ENCODE measurements at regions not wholly inside any gene's neighbourhood (a gene's known extent, or its start where the extent isn't known, plus 50 kb on each side); places are given as distances from the start of the nearest gene placed in this dataset.

DNA sequence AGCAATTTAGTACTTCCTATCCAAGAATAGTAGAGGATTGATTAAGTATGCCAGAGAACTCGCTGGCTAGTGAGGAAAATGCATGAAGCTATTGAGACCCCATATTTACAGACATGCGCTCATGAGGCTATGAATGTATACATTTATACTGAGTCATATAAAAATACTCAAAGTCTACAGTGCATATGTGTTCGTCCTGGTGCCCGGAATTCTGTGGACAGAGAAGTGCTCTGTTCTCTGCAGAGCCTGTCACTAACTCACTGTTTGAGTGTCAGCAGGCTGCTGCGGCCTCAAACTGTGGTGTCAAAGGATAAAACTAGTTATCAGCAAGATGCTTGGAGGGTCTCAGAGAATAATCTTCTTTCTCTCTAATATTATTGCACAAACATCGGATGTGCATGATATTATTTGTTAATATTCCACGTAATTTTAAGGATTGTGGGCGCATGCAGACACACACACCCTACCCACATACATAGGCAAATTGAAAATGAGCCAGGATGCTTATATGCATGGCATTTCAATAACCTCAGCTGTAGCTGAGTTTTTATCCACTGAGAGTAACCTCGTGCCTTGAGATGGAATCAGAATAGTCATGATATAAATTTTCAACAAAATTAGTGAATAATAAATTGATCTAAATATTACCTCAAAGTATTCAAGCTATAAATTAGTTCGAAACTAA lies 50.0 kb upstream of the TSC22D2 start:
- H3K27ac ChIP-seq, result no peak overlapping the region
- intact Hi-C loops (cut with DNase I), result no loop called here

GRCh38 chr3:150357140-150357539 lies 51.0 kb upstream of the TSC22D2 start:
- Histone ChIP-seq H3K9me3 (no peaks in the 10 kb centered on the region), H3K27ac (no peak overlapping the region), H3K4me1 (no peaks in the 10 kb centered on the region), H3K36me3 (no peaks in the 10 kb centered on the region), H3K4me3 (no peak overlapping the region), H3K27me3 (no peaks in the 10 kb centered on the region)
- TF ChIP-seq, protein P1, sequence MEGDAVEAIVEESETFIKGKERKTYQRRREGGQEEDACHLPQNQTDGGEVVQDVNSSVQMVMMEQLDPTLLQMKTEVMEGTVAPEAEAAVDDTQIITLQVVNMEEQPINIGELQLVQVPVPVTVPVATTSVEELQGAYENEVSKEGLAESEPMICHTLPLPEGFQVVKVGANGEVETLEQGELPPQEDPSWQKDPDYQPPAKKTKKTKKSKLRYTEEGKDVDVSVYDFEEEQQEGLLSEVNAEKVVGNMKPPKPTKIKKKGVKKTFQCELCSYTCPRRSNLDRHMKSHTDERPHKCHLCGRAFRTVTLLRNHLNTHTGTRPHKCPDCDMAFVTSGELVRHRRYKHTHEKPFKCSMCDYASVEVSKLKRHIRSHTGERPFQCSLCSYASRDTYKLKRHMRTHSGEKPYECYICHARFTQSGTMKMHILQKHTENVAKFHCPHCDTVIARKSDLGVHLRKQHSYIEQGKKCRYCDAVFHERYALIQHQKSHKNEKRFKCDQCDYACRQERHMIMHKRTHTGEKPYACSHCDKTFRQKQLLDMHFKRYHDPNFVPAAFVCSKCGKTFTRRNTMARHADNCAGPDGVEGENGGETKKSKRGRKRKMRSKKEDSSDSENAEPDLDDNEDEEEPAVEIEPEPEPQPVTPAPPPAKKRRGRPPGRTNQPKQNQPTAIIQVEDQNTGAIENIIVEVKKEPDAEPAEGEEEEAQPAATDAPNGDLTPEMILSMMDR (IDR thresholded peaks at IDR 0.05), result no peak
- intact Hi-C loops (cut with DNase I), result no loop called here
- DNase-seq (ENCODE audit: low spot score in 2 of 2), result no peak

More for the DNA sequence above, 50.0 kb upstream of the TSC22D2 start:
- DNase-seq (ENCODE audit: low spot score in 2 of 2), result no peak
- Histone ChIP-seq H3K4me3 (no peak overlapping the region), H3K36me3 (no peaks in the 10 kb centered on the region), H3K9me3 (no peaks in the 10 kb centered on the region), H3K27me3 (no peaks in the 10 kb centered on the region), H3K4me1 (no peaks in the 10 kb centered on the region)
- TF ChIP-seq, protein P1 (IDR thresholded peaks at IDR 0.05), result no peak

- intact Hi-C loops (cut with DNase I), result no loop called here
- TF ChIP-seq, protein P1 (IDR thresholded peaks at IDR 0.05), result no peak
Measured at GRCh38 chr3:150355574-150355973, 52.5 kb upstream of the TSC22D2 start.

GRCh38 chr3:150352931-150353330 lies 55.2 kb upstream of the TSC22D2 start:
- TF ChIP-seq, protein P1 (IDR thresholded peaks at IDR 0.05), result no peak
- Histone ChIP-seq H3K4me1 (peaks cover 0 to 16% of the 10 kb centered on the region in 2 donors), H3K9me3 (no peaks in the 10 kb centered on the region), H3K4me3 (no peak overlapping the region), H3K36me3 (no peaks in the 10 kb centered on the region), H3K27ac (no peak overlapping the region), H3K27me3 (no peaks in the 10 kb centered on the region)
- DNase-seq (ENCODE audit: low spot score in 2 of 2), result no peak
- intact Hi-C loops (cut with DNase I), result no loop called here

More at GRCh38 chr3:150355574-150355973, 52.5 kb upstream of the TSC22D2 start:
- Histone ChIP-seq H3K4me1 (no peaks in the 10 kb centered on the region), H3K9me3 (no peaks in the 10 kb centered on the region), H3K4me3 (no peak overlapping the region), H3K27me3 (no peaks in the 10 kb centered on the region), H3K36me3 (no peaks in the 10 kb centered on the region), H3K27ac (no peak overlapping the region)
- no peak for DNase-seq (ENCODE audit: low spot score in 2 of 2)

- no peak overlapping the region for H3K27ac ChIP-seq
- TF ChIP-seq, protein P1 (IDR thresholded peaks at IDR 0.05), result no peak
- intact Hi-C loops (cut with DNase I), result no loop called here
- H3K4me1 ChIP-seq, result peaks cover 0 to 22% of the 10 kb centered on the region in 2 donors
- H3K9me3 ChIP-seq, result no peaks in the 10 kb centered on the region
- no peaks in the 10 kb centered on the region for H3K36me3 ChIP-seq
- no peak overlapping the region for H3K4me3 ChIP-seq
- no peak for DNase-seq (ENCODE audit: low spot score in 2 of 2)
- H3K27me3 ChIP-seq, result no peaks in the 10 kb centered on the region
Measured at GRCh38 chr3:150351398-150351797, 56.7 kb upstream of the TSC22D2 start.

Data from ascending aorta (tissue), 2 donors.